AG10803 (cell line): ENCODE measurements at regions not wholly inside any gene's neighbourhood (a gene's known extent, or its start where the extent isn't known, plus 50 kb on each side); places are given as distances from the start of the nearest gene placed in this dataset.
"Not testable (repeated sequence)": the region's sequence is repeated elsewhere in the genome, so short reads cannot be mapped to it uniquely, and the experiment has no call there.

ENCODE experiments used
- DNase-seq: peaks from one replicate; pipeline ENCODE4 v3.0.0; 2010; ENCODE audit warnings: low read depth
- H3K4me3 ChIP-seq: 2 replicates; pipeline ENCODE4 v1.5.1; 2011; ENCODE audit warnings: mild to moderate bottlenecking, low read length, control low read depth
- TF ChIP-seq, protein P1 (sequence below): conservative IDR thresholded peaks from 2 replicates; pipeline ENCODE4 v1.5.1; 2011; ENCODE audit warnings: mild to moderate bottlenecking, low read length, control low read depth, inconsistent platforms

DNA sequence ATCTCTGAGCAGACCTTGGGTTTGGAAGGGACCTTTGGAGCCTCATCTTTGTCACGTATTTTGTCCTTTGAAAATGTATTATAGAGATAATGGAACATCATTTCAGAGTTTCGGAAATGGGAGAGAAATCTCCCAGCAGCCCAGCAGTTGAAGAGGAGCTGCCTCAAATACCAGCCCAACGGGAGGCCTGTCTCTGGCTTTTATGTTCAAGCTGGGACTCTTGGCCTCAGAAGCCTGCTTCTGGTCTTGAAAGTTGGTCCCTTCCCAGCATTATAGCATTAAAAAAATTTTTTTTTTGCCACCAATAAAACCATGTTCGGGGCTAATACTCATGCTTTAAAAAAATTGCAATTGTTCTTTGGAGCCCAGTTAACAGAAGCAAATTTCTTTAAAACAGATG, 73.4 kb upstream of the CTBP2 start:
- H3K4me3 ChIP-seq: no peak overlapping the region
- TF ChIP-seq, protein P1, sequence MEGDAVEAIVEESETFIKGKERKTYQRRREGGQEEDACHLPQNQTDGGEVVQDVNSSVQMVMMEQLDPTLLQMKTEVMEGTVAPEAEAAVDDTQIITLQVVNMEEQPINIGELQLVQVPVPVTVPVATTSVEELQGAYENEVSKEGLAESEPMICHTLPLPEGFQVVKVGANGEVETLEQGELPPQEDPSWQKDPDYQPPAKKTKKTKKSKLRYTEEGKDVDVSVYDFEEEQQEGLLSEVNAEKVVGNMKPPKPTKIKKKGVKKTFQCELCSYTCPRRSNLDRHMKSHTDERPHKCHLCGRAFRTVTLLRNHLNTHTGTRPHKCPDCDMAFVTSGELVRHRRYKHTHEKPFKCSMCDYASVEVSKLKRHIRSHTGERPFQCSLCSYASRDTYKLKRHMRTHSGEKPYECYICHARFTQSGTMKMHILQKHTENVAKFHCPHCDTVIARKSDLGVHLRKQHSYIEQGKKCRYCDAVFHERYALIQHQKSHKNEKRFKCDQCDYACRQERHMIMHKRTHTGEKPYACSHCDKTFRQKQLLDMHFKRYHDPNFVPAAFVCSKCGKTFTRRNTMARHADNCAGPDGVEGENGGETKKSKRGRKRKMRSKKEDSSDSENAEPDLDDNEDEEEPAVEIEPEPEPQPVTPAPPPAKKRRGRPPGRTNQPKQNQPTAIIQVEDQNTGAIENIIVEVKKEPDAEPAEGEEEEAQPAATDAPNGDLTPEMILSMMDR: no peak
- DNase-seq: no peak

DNA sequence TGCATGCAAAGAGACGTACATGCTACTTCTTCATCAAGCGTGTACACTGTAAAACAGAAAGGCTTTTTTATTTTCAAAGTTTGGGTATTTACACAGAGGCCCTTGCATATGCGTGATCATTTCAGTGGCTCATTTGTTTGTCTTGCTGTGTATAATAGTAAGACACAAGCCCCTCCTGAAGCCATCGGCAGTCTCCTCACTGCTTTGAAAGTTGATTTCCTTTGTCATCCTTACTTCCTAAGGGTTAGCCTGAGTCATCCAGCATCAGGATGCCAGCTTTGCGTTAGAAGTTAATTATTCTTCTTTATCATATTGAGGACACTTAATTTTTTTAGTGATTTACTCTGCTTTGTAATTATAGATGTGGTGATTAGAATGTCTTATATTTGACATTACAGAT, 72.5 kb upstream of the CTBP2 start:
- no peak for DNase-seq
- TF ChIP-seq, protein P1: no peak
- H3K4me3 ChIP-seq: no peak overlapping the region

DNA sequence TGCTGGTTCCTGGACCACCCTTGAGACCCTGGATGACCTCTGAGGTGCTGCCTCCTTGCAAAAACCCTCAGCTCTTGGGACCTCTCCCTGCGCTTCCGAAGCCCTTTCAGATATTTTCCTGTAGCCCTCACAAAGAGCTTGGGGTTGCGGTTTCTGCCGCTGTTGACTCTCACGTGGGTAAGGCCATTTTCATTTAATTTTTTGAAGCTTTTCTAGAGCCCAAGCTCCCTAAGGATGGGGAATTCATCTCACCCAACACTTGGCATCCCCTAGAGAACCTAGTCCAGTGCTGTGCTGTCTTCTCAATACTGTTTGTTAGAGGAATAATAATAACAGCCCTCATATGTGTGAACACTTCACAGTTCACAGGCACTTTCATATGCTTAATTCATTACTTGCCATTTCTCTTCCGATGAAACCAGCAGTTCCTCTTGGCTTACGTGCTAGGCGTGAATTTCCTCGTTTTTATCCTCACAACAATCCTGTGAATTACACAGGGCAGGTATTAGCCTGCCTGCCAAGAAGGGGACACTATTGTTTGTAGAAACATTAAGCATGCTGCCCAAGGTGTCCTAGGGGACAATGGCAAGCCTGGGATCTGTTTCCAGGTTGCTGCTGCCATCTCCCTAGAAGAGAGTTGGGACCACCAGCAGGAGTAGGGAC, 71.6 kb upstream of the CTBP2 start:
- H3K4me3 ChIP-seq: no peak overlapping the region
- TF ChIP-seq, protein P1: no peak

DNA sequence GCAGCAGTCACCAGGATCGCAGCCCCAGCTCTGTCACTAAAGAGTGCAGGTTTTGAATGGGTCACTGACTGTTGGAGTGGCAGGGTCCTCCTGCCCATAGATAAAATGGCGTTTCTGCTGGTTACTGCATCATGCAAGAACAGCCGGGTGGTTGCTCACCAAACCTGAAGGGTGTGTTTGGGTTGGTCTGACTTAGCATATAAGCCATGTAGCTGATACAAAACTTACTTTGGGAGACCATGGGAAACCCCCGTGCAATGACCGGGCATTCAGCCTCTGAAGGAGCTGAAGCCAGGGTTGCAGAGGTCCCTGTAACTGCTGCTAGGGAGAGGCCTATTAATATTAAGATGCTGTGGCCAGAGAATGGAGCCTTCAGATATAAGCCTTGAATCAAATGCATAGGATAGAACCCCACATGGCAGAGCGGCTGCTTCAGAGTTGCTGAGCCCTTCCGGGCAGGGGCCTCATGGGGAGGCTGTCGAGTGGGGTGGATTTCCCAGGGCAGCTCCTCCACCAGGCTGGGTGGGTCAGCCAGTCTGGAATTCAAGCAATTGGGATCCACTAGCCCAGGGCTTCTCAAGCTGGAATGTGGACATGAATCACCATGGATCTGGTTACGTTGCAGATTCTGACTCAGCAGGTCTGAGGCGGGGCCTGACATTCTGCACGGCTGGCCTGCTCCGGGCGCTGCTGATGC, 70.9 kb upstream of the CTBP2 start:
- DNase-seq: peak; percentile 92
- TF ChIP-seq, protein P1: 0 out of 2 replicates have a peak, but pooled peaks have one; percentile 12
- no peak overlapping the region for H3K4me3 ChIP-seq

More for the DNA sequence above, 71.6 kb upstream of the CTBP2 start:
- DNase-seq: no peak

DNA sequence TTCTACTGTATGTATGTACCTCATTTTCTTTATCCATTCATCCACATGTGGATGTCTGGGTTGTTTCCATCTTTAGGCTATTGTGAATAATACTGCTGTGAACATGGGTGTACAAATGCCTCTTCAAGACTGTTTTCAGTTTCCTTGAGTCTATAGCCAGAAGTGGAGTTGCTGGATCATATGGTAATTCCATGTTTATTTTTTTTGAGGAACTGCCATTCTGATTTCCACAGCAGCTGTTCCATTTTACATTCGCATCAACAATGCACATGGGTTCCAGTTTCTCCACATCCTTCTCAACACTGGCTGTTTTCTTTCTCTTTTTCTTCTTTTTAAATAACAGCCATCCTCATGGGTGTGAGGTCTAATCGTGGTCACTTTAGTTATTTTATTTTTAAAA, 69.9 kb upstream of the CTBP2 start:
- no peak for DNase-seq
- no peak overlapping the region for H3K4me3 ChIP-seq
- TF ChIP-seq, protein P1: no peak

DNA sequence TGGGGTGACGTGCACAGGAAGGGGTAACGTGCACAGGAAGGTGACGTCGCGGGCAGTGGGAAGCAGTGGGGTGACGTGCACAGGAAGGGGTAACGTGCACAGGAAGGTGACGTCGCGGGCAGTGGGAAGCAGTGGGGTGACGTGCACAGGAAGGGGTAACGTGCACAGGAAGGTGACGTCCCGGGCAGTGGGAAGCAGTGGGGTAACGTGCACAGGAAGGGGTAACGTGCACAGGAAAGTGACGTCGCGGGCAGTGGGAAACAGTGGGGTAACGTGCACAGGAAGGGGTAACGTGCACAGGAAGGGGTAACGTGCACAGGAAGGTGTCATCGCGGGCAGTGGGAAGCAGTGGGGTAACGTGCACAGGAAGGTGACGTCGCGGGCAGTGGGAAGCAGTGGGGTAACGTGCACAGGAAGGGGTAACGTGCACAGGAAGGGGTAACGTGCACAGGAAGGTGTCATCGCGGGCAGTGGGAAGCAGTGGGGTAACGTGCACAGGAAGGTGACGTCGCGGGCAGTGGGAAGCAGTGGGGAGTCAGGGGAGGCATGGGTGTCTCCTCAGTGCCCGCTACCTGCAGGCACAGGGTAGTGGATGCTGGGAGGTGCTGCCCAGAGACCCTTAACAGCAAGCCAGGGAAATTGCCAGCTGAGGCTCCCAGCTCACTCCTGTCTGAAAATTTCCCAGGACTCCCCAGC, 68.0 kb upstream of the CTBP2 start:
- H3K4me3 ChIP-seq, DNase-seq: not testable (repeated sequence)

DNA sequence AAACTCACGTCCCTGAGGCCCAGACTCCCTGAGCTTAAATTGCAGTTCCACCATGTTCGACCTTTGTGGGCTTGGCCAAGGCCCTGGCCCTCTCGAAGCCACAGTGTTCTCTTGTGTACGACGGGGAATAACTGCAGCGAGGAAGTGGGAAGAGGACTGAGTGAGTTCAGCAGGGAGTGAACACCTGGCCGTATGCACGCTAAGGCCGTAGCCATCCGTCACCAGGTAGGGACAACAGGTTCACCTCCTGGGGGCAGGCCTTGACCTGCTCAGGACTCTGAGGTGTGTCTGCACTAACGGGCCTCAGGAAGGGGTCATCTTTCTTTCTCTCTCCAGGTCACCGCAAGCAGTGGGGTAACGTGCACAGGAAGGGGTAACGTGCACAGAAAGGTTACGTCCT, 67.2 kb upstream of the CTBP2 start:
- no peak for DNase-seq
- no peak overlapping the region for H3K4me3 ChIP-seq
- TF ChIP-seq, protein P1: no peak
